PC-3 (cell line): ENCODE measurements at regions not wholly inside any gene's neighbourhood (a gene's known extent, or its start where the extent isn't known, plus 50 kb on each side); places are given as distances from the start of the nearest gene placed in this dataset.

Source experiments
- ATAC-seq: fragments of 200-7000 bp; cut with Tn5 transposase; 2 replicates; pipeline ENCODE4 v1.9.1; 2020; ENCODE audit warnings: mild to moderate bottlenecking, moderate library complexity
- BruUV-seq: library from RNA; stranded (reverse); fragments of 400-500 nt; replicated peaks from 2 replicates; lab custom pipeline; 2021; lab: Mats Ljungman, UMichigan
- CTCF ChIA-PET: fragments of 300-600 bp; sonication (Branson Sonifier 250); formaldehyde crosslinking; loops from one replicate; lab custom pipeline; 2022; ENCODE audit warnings: antibody characterized with exemption; lab: Charles Lee
- POLR2A ChIA-PET: fragments of 300-600 bp; sonication (Branson Sonifier 250); formaldehyde crosslinking; loops from one replicate; lab custom pipeline; 2022; ENCODE audit warnings: antibody characterized with exemption; ENCODE audit not compliant: unreplicated experiment; lab: Charles Lee
- DNase-seq: peaks from one replicate; pipeline ENCODE4 v3.0.0-alpha.2; 2015
- H2AFZ ChIP-seq: fragments of 300-600 bp; sonication (generic); 2 replicates; pipeline ENCODE4 v1.6.0; 2016; ENCODE audit warnings: antibody characterized with exemption, low read length
- H3F3A ChIP-seq: fragments of 300-600 bp; sonication (generic); one replicate; pipeline ENCODE4 v1.6.0; 2017; ENCODE audit warnings: antibody characterized with exemption, low read length, control low read depth, mild to moderate bottlenecking; ENCODE audit not compliant: unreplicated experiment
- H3K27ac ChIP-seq: fragments of 300-600 bp; sonication (generic); 2 replicates; pipeline ENCODE4 v1.5.1; 2016; ENCODE audit warnings: mild to moderate bottlenecking, low read length
- H3K27me3 ChIP-seq: fragments of 300-600 bp; sonication (generic); 2 replicates; pipeline ENCODE4 v1.6.1; 2016; ENCODE audit warnings: low read length, mixed read lengths
- H3K36me3 ChIP-seq: fragments of 300-600 bp; sonication (generic); 2 replicates; pipeline ENCODE4 v1.6.1; 2016; ENCODE audit warnings: low read depth, mixed run types, low read length, mixed read lengths
- H3K4me1 ChIP-seq: fragments of 300-600 bp; sonication (generic); 2 replicates; pipeline ENCODE4 v1.5.1; 2016; ENCODE audit warnings: low read length; ENCODE audit not compliant: insufficient read depth
- H3K4me2 ChIP-seq: fragments of 300-600 bp; sonication (generic); 2 replicates; pipeline ENCODE4 v1.6.0; 2016; ENCODE audit warnings: low read length
- H3K4me3 ChIP-seq: fragments of 300-600 bp; sonication (generic); 2 replicates; pipeline ENCODE4 v1.5.1; 2016; ENCODE audit warnings: mild to moderate bottlenecking, low read length, mixed read lengths
- H3K79me2 ChIP-seq: fragments of 300-600 bp; sonication (generic); 2 replicates; pipeline ENCODE4 v1.6.1; 2017; ENCODE audit warnings: low read length, mixed read lengths
- H3K9ac ChIP-seq: fragments of 300-600 bp; sonication (generic); 2 replicates; pipeline ENCODE4 v1.6.0; 2016; ENCODE audit warnings: mild to moderate bottlenecking, low read length
- H3K9me2 ChIP-seq: fragments of 300-600 bp; sonication (generic); replicated peaks from 2 replicates; pipeline ENCODE4 v1.6.1; 2016; ENCODE audit warnings: mixed run types, low read length, mixed read lengths
- H3K9me3 ChIP-seq: fragments of 300-600 bp; sonication (generic); 2 replicates; pipeline ENCODE4 v1.6.1; 2016; ENCODE audit warnings: low read length, mixed read lengths
- H4K20me1 ChIP-seq: fragments of 300-600 bp; sonication (generic); 2 replicates; pipeline ENCODE4 v1.6.1; 2016; ENCODE audit warnings: low read length, mixed read lengths
- CTCF ChIP-seq: fragments of 300-600 bp; sonication (generic); conservative IDR thresholded peaks from 2 replicates; pipeline ENCODE4 v1.5.1; 2017; ENCODE audit warnings: antibody characterized with exemption, low read depth, mild to moderate bottlenecking, low read length
- EZH2 ChIP-seq: fragments of 300-600 bp; sonication (generic); IDR thresholded peaks from one replicate; pipeline ENCODE4 v1.6.1; 2017; ENCODE audit warnings: antibody characterized with exemption, mild to moderate bottlenecking, low read length; ENCODE audit not compliant: unreplicated experiment
- EZH2phosphoT487 ChIP-seq: fragments of 300-600 bp; sonication (generic); IDR thresholded peaks from 2 replicates; pipeline ENCODE4 v1.6.1; 2018; ENCODE audit warnings: mild to moderate bottlenecking, antibody characterized with exemption, low read length, borderline replicate concordance
- intact Hi-C: fragments of 100-400 bp; cut with micrococcal nuclease; formaldehyde crosslinking; loops from 2 replicates; pipeline ENCODE4 v1.9.0; 2023

GRCh38 chr5:162323466-162323865 lies 255.9 kb downstream of the GABRG2 start:
- Histone ChIP-seq H3K9me2 (no peaks in the 10 kb centered on the region), H3K27ac (peak overlapping the region; percentile 28; the same call in 1 of the 2 replicates), H3K4me2 (no peak overlapping the region), H3K79me2 (no peaks in the 10 kb centered on the region), H3K36me3 (no peaks in the 10 kb centered on the region), H3F3A (no peaks in the 10 kb centered on the region), H3K27me3 (no peaks in the 10 kb centered on the region), H3K9me3 (no peaks in the 10 kb centered on the region), H3K9ac (peak overlapping the region; percentile 28; the same call in 1 of the 2 replicates), H3K4me3 (no peak overlapping the region), H4K20me1 (no peaks in the 10 kb centered on the region), H3K4me1 (no peaks in the 10 kb centered on the region), H2AFZ (no peak overlapping the region)
- DNase-seq, result peak; percentile 54
- ChIA-PET CTCF (no interaction called here), POLR2A (no interaction called here)
- TF ChIP-seq EZH2 (no peak), EZH2phosphoT487 (no peak), CTCF (no peak)
- BruUV-seq, result no TSS peak
- no peak for ATAC-seq
- intact Hi-C loops, result no loop called here

- TF ChIP-seq CTCF (no peak), EZH2 (no peak), EZH2phosphoT487 (no peak)
- CTCF ChIA-PET, result no interaction called here
- no peak overlapping the region for H3K27ac ChIP-seq
- H3K79me2 ChIP-seq, result no peaks in the 10 kb centered on the region
- H3K27me3 ChIP-seq, result no peaks in the 10 kb centered on the region
- ATAC-seq, result no peak
- intact Hi-C loops, result no loop called here
- H2AFZ ChIP-seq, result no peak overlapping the region
- no peaks in the 10 kb centered on the region for H4K20me1 ChIP-seq
- POLR2A ChIA-PET, result no interaction called here
- no peaks in the 10 kb centered on the region for H3K9me2 ChIP-seq
- BruUV-seq, result no TSS peak
- H3K9me3 ChIP-seq, result no peaks in the 10 kb centered on the region
- no peaks in the 10 kb centered on the region for H3K4me1 ChIP-seq
- no peaks in the 10 kb centered on the region for H3F3A ChIP-seq
- H3K36me3 ChIP-seq, result no peaks in the 10 kb centered on the region
- H3K4me3 ChIP-seq, result no peak overlapping the region
- no peak overlapping the region for H3K4me2 ChIP-seq
- peak; percentile 4 for DNase-seq
- H3K9ac ChIP-seq, result peak overlapping the region; percentile 28; the same call in 1 of the 2 replicates
Observed at GRCh38 chr5:162324328-162324727, 256.8 kb downstream of the GABRG2 start.

- ChIA-PET POLR2A (no interaction called here), CTCF (no interaction called here)
- DNase-seq (no peak), ATAC-seq (no peak)
- no peaks in the 10 kb centered on the region for H4K20me1 ChIP-seq
- TF ChIP-seq CTCF, result no peak
- TF ChIP-seq EZH2, result no peak
- TF ChIP-seq EZH2phosphoT487, result no peak
- no peaks in the 10 kb centered on the region for H3F3A ChIP-seq
- H3K9me3 ChIP-seq, result no peaks in the 10 kb centered on the region
- intact Hi-C loops, result no loop called here
- no peaks in the 10 kb centered on the region for H3K4me1 ChIP-seq
- no peaks in the 10 kb centered on the region for H3K36me3 ChIP-seq
- no peaks in the 10 kb centered on the region for H3K9me2 ChIP-seq
- H3K27ac ChIP-seq, result no peak overlapping the region
- no TSS peak for BruUV-seq
- H2AFZ ChIP-seq, result no peak overlapping the region
- H3K4me3 ChIP-seq, result no peak overlapping the region
- H3K4me2 ChIP-seq, result no peak overlapping the region
- no peak overlapping the region for H3K9ac ChIP-seq
- no peaks in the 10 kb centered on the region for H3K27me3 ChIP-seq
- no peaks in the 10 kb centered on the region for H3K79me2 ChIP-seq
Observed at GRCh38 chr5:162325143-162325727, 257.7 kb downstream of the GABRG2 start.
